Keratinocyte (primary cell): ENCODE measurements at regions not wholly inside any gene's neighbourhood (a gene's known extent, or its start where the extent isn't known, plus 50 kb on each side); places are given as distances from the start of the nearest gene placed in this dataset.

Source experiments
- DNase-seq: peaks from one replicate; pipeline ENCODE4 v3.0.0-alpha.2; 2011; ENCODE audit warnings: low read depth, missing footprints, low spot score
- FAIRE-seq: peaks from 2 replicates; lab custom pipeline; 2011; peaks lifted over from hg19 to GRCh38; lab: Jason Lieb, UNC
- H2AFZ ChIP-seq: 2 replicates; pipeline ENCODE4 v1.6.0; 2012; ENCODE audit warnings: low read length, control low read depth, inconsistent platforms; ENCODE audit not compliant: control insufficient read depth
- H3K27ac ChIP-seq: 2 replicates; pipeline ENCODE4 v1.5.1; 2011; ENCODE audit warnings: low read length; ENCODE audit not compliant: control insufficient read depth, insufficient read depth
- H3K27me3 ChIP-seq: 3 replicates; pipeline ENCODE4 v1.6.0; 2011; ENCODE audit warnings: low read length; ENCODE audit not compliant: control insufficient read depth, insufficient read depth; ENCODE audit errors: extremely low read depth
- H3K36me3 ChIP-seq, 2 experiments: 2 replicates in 1 of 2; 3 replicates in 1 of 2; pipeline ENCODE4 v1.5.1; 2011; ENCODE audit warnings: low read length in 2 of 2, mild to moderate bottlenecking in 1 of 2; ENCODE audit not compliant: control insufficient read depth in 2 of 2, insufficient read depth in 2 of 2; ENCODE audit errors: extremely low read depth in 1 of 2
- H3K4me1 ChIP-seq: 3 replicates; pipeline ENCODE4 v1.5.1; 2011; ENCODE audit warnings: low read length; ENCODE audit not compliant: control insufficient read depth, insufficient read depth; ENCODE audit errors: extremely low read depth
- H3K4me2 ChIP-seq: 3 replicates; pipeline ENCODE4 v1.6.0; 2011; ENCODE audit warnings: low read depth, low read length; ENCODE audit not compliant: control insufficient read depth, insufficient read depth; ENCODE audit errors: extremely low read depth
- H3K4me3 ChIP-seq, 3 experiments: fragments of 200-600 bp in 1 of 3; sonication (generic) in 1 of 3; 2 replicates in 2 of 3; 3 replicates in 1 of 3; pipeline ENCODE4 v1.5.1; 2011 to 2016; ENCODE audit warnings: low read length in 3 of 3, mild to moderate bottlenecking in 3 of 3, control low read depth in 2 of 3, inconsistent platforms in 1 of 3, low read depth in 1 of 3, mixed read lengths in 1 of 3, mixed run types in 1 of 3, moderate library complexity in 1 of 3; ENCODE audit not compliant: control insufficient read depth in 2 of 3, insufficient read depth in 2 of 3; ENCODE audit errors: extremely low read depth in 1 of 3
- H3K79me2 ChIP-seq: 2 replicates; pipeline ENCODE4 v1.6.0; 2012; ENCODE audit warnings: low read length; ENCODE audit not compliant: control insufficient read depth, insufficient read depth
- H3K9ac ChIP-seq: 3 replicates; pipeline ENCODE4 v1.6.0; 2011; ENCODE audit warnings: low read length; ENCODE audit not compliant: control insufficient read depth, insufficient read depth; ENCODE audit errors: extremely low read depth
- H3K9me1 ChIP-seq: 3 replicates; pipeline ENCODE4 v1.6.0; 2011; ENCODE audit warnings: low read length; ENCODE audit not compliant: control insufficient read depth, insufficient read depth; ENCODE audit errors: extremely low read depth
- H3K9me3 ChIP-seq: 2 replicates; pipeline ENCODE4 v1.5.1; 2012; ENCODE audit warnings: low read depth, low read length; ENCODE audit not compliant: control insufficient read depth
- H4K20me1 ChIP-seq: 3 replicates; pipeline ENCODE4 v1.6.0; 2011; ENCODE audit warnings: low read length; ENCODE audit not compliant: control insufficient read depth, insufficient read depth; ENCODE audit errors: extremely low read depth
- EZH2 ChIP-seq: IDR thresholded peaks from one replicate; pipeline ENCODE4 v1.6.1; 2012; ENCODE audit warnings: inconsistent platforms, mild to moderate bottlenecking, low read length, moderate library complexity
- dilution Hi-C: fragments of 300-500 bp; cut with MboI; formaldehyde crosslinking; loops from one replicate; pipeline ENCODE4 v1.7.0; 2020; ENCODE audit warnings: low sequenced_read_pairs; ENCODE audit not compliant: extremely low pct_ligation_motif_present
- TF ChIP-seq, protein P1 (sequence below), 3 experiments: IDR thresholded peaks in 1 of 3; conservative IDR thresholded peaks in 1 of 3; optimal IDR thresholded peaks in 1 of 3; 2 replicates in 2 of 3; 3 replicates in 1 of 3; pipeline versions ENCODE3 to v1.5.1; 2011; ENCODE audit warnings: low read length in 3 of 3, mild to moderate bottlenecking in 3 of 3, moderate library complexity in 2 of 3, control low read depth in 1 of 3, inconsistent platforms in 1 of 3; ENCODE audit not compliant: insufficient read depth in 2 of 3; ENCODE audit errors: extremely low read depth in 1 of 3

DNA sequence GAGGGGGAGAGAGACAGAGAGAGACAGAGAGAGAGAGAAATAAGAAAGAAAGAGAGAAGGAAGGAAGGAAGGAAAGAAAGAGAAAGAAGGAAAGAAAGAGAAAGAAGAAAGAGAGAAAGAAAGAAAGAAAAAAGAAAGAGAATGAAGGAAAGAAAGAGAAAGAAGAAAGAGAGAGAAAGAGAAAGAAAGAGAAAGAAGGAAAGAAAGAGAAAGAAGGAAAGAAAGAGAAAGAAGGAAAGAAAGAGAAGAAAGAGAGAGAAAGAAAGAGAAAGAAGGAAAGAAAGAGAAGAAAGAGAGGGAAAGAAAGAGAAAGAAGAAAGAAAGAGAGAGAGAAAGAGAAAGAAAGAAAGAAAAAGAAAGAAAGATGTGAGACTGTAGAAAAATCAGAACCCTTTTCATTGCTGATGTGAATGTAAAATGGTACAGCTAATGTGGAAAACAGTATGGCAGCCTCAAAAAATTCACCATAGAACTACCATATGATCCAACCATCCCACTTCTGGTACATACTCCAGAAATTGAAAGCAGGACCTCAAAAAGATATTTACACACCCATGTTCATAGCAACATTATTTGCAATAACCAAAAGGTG is 203.4 kb upstream of the POU3F3 start:
- TF ChIP-seq, protein P1, sequence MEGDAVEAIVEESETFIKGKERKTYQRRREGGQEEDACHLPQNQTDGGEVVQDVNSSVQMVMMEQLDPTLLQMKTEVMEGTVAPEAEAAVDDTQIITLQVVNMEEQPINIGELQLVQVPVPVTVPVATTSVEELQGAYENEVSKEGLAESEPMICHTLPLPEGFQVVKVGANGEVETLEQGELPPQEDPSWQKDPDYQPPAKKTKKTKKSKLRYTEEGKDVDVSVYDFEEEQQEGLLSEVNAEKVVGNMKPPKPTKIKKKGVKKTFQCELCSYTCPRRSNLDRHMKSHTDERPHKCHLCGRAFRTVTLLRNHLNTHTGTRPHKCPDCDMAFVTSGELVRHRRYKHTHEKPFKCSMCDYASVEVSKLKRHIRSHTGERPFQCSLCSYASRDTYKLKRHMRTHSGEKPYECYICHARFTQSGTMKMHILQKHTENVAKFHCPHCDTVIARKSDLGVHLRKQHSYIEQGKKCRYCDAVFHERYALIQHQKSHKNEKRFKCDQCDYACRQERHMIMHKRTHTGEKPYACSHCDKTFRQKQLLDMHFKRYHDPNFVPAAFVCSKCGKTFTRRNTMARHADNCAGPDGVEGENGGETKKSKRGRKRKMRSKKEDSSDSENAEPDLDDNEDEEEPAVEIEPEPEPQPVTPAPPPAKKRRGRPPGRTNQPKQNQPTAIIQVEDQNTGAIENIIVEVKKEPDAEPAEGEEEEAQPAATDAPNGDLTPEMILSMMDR (optimal IDR thresholded peaks at IDR 0.05 in 1 of 3, IDR thresholded peaks at IDR 0.05 in 1 of 3, conservative IDR thresholded peaks at IDR 0.05 in 1 of 3; ENCODE audit: extremely low read depth in 1 of 3, insufficient read depth in 2 of 3, low read length in 3 of 3): no peak
- TF ChIP-seq EZH2: no peak
- dilution Hi-C loops: no loop called here
- Histone ChIP-seq H4K20me1 (no peaks in the 10 kb centered on the region), H3K36me3 (no peaks in the 10 kb centered on the region), H3K9me3 (no peaks in the 10 kb centered on the region), H3K4me1 (no peaks in the 10 kb centered on the region), H3K4me2 (no peak overlapping the region), H3K9ac (no peak overlapping the region), H3K27ac (no peak overlapping the region), H3K4me3 (no peak overlapping the region), H3K9me1 (no peaks in the 10 kb centered on the region), H3K79me2 (no peaks in the 10 kb centered on the region), H2AFZ (no peak overlapping the region), H3K27me3 (no peaks in the 10 kb centered on the region)
- FAIRE-seq (no peak), DNase-seq (no peak)

DNA sequence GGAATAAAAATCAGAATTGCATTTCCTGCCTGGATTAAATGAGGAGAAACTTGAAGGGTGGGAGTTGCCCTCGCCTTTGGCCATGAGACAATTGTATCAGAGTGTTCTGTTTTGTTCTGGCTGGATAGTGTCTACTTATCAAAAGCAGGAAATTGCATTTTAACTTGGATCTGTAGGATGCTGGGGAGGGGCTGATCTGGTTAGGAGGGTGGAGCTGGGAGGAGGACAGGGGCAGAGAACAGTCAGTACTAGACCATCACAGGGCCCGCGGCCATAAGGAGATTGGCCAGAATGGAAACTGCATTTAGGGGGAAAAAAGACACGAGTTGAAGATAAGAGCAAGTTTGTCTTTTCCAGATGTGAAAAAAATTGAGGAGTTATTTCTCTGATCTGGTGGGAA is 199.1 kb upstream of the POU3F3 start:
- dilution Hi-C loops: no loop called here
- H3K27ac ChIP-seq: no peak overlapping the region
- FAIRE-seq: no peak

More for the DNA sequence above, 199.1 kb upstream of the POU3F3 start:
- Histone ChIP-seq H2AFZ (no peak overlapping the region), H3K27me3 (peaks cover 12% of the 10 kb centered on the region), H3K9ac (no peak overlapping the region), H3K9me3 (no peaks in the 10 kb centered on the region), H3K79me2 (no peaks in the 10 kb centered on the region), H3K9me1 (no peaks in the 10 kb centered on the region), H3K4me3 (no peak overlapping the region), H3K4me1 (no peaks in the 10 kb centered on the region), H3K4me2 (no peak overlapping the region), H3K36me3 (no peaks in the 10 kb centered on the region), H4K20me1 (no peaks in the 10 kb centered on the region)
- TF ChIP-seq, protein P1 (optimal IDR thresholded peaks at IDR 0.05 in 1 of 3, IDR thresholded peaks at IDR 0.05 in 1 of 3, conservative IDR thresholded peaks at IDR 0.05 in 1 of 3; ENCODE audit: extremely low read depth in 1 of 3, insufficient read depth in 2 of 3, low read length in 3 of 3): no peak
- no peak for TF ChIP-seq EZH2
- DNase-seq: no peak
